Transverse colon (tissue), 4 donors: ENCODE measurements at regions not wholly inside any gene's neighbourhood (a gene's known extent, or its start where the extent isn't known, plus 50 kb on each side); places are given as distances from the start of the nearest gene placed in this dataset.

Experiments
- DNase-seq: peaks from one replicate; pipeline ENCODE4 v3.0.0-alpha.2; 2019
- H3K27ac ChIP-seq, 4 donors: fragments of 200-600 bp; sonication (generic); 2 replicates each; pipeline ENCODE4 v1.5.1; 2016 to 2018; ENCODE audit warnings: inconsistent platforms in 4 of 4
- H3K27me3 ChIP-seq: fragments of 200-600 bp; sonication (generic); 2 replicates; pipeline ENCODE4 v1.5.1; 2017; ENCODE audit warnings: inconsistent platforms
- H3K36me3 ChIP-seq, 4 donors: fragments of 200-600 bp; sonication (generic); 2 replicates each; pipeline ENCODE4 v1.5.1; 2017 to 2019; ENCODE audit warnings: inconsistent platforms in 4 of 4
- H3K4me1 ChIP-seq, 4 donors: fragments of 200-600 bp; sonication (generic); 2 replicates each; pipeline ENCODE4 v1.5.1; 2017 to 2020; ENCODE audit warnings: inconsistent platforms in 4 of 4
- H3K4me3 ChIP-seq, 4 donors: fragments of 200-600 bp; sonication (generic); 1 replicate in 1 of 4; 2 replicates in 3 of 4; pipeline versions ENCODE4 v1.5.1 to v1.6.1; 2017 to 2019; ENCODE audit warnings: inconsistent platforms in 4 of 4
- H3K9me3 ChIP-seq, 2 donors: fragments of 200-600 bp; sonication (generic); 2 replicates each; pipeline ENCODE4 v1.5.1; 2017 to 2019; ENCODE audit warnings: inconsistent platforms in 2 of 2
- CTCF ChIP-seq, 5 experiments: fragments of 200-600 bp in 3 of 5; fragments of 450-650 bp in 2 of 5; sonication (generic) in 3 of 5; IDR thresholded peaks; 1 replicate in 2 of 5; 2 replicates in 3 of 5; pipeline ENCODE4 v1.5.1; 2016 to 2017; ENCODE audit warnings: antibody characterized with exemption in 5 of 5, inconsistent platforms in 3 of 5, mild to moderate bottlenecking in 2 of 5, moderate library complexity in 1 of 5
- EP300 ChIP-seq: sonication (generic); formaldehyde crosslinking; IDR thresholded peaks from one replicate; pipeline ENCODE4 v1.6.1; 2017; ENCODE audit warnings: antibody characterized with exemption, low read depth
- POLR2A ChIP-seq: fragments of 450-650 bp; IDR thresholded peaks from one replicate; pipeline ENCODE4 v1.6.1; 2016; ENCODE audit warnings: antibody characterized with exemption, mild to moderate bottlenecking, moderate library complexity
- POLR2AphosphoS5 ChIP-seq, 3 donors: sonication (generic); formaldehyde crosslinking; IDR thresholded peaks; one replicate each; pipeline ENCODE4 v1.6.1; 2016; ENCODE audit warnings: antibody characterized with exemption in 3 of 3
- WGBS, 2 donors: methylation state at CpG; one replicate each; pipeline ENCODE4 v1.1.5; 2018; ENCODE audit warnings: low coverage in 1 of 2; 5-methylcytosine and 5-hydroxymethylcytosine counted together
- in situ Hi-C, 4 donors: fragments of 200-750 bp; cut with MboI; loops; one replicate each; pipeline versions ENCODE4 v1.15.0 to v1.15.1; 2017; ENCODE audit warnings: low sequenced_read_pairs in 3 of 4, low pct_ligation_motif_present in 1 of 4, low pct_unique_long_range_greater_than_20kb in 1 of 4
- intact Hi-C: fragments of 100-400 bp; cut with DNase I; formaldehyde crosslinking; loops from one replicate; pipeline ENCODE4 v1.15.1; 2023; ENCODE audit warnings: low total_unique reads

DNA sequence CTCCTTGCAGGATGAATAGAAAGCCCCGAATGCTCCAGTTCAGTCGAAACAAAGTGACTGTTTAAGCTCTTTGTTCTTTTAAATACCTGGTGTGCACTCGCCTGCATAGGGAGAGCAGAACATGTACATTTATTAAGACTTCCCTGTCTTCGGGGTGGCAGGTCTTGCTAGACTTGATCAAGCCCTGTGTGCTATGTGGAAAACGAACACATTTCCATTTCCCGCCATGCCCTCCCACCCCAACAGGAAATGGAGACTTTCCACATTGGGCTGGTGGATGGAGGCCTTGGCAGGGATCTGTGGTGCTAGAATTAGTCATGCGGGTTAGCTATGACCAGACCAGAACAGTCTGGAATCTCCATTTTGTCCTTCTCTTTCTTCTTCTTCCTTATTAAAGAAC lies 321.0 kb upstream of the THSD7B start:
- in situ Hi-C loops: loop anchor here in 2 of 4 donors (25.0 kb wide), 1 partner anchor 1393 kb away; no protein-coding TSS in a partner anchor
- H3K9me3 ChIP-seq: no peaks in the 10 kb centered on the region
- WGBS, 2 donors: 80 to 91% methylated on average over 4 to 7 of the region's 7 CpGs

GRCh38 chr2:136443661-136444060 lies 321.7 kb upstream of the THSD7B start:
- no peak for DNase-seq
- Histone ChIP-seq H3K27ac (no peak overlapping the region), H3K9me3 (no peaks in the 10 kb centered on the region), H3K27me3 (no peaks in the 10 kb centered on the region), H3K4me3 (no peak overlapping the region), H3K36me3 (no peaks in the 10 kb centered on the region), H3K4me1 (no peaks in the 10 kb centered on the region)
- in situ Hi-C loops: loop anchor here in 2 of 4 donors (25.0 kb wide), 1 partner anchor 1394 kb away; no protein-coding TSS in a partner anchor
- TF ChIP-seq EP300: no peak
- TF ChIP-seq POLR2AphosphoS5 (IDR thresholded peaks at IDR 0.05): no peak
- no peak for TF ChIP-seq POLR2A
- no peak for TF ChIP-seq CTCF (IDR thresholded peaks at IDR 0.05)
- intact Hi-C loops: no loop called here
- WGBS, 2 donors: 39 to 71% methylated on average over 2 of the region's 2 CpGs

More for the DNA sequence above, 321.0 kb upstream of the THSD7B start:
- no peak for TF ChIP-seq POLR2AphosphoS5 (IDR thresholded peaks at IDR 0.05)
- Histone ChIP-seq H3K27me3 (no peaks in the 10 kb centered on the region), H3K4me3 (no peak overlapping the region), H3K27ac (no peak overlapping the region), H3K36me3 (no peaks in the 10 kb centered on the region), H3K4me1 (no peaks in the 10 kb centered on the region)
- no peak for DNase-seq
- intact Hi-C loops: no loop called here

- in situ Hi-C loops (loop anchor here in 2 of 4 donors (25.0 kb wide), 1 partner anchor 1395 kb away; no protein-coding TSS in a partner anchor), intact Hi-C loops (no loop called here)
- WGBS, 2 donors: 68 to 73% methylated on average over 2 to 9 of the region's 9 CpGs
Observed at GRCh38 chr2:136441979-136442714, 323.2 kb upstream of the THSD7B start.

DNA sequence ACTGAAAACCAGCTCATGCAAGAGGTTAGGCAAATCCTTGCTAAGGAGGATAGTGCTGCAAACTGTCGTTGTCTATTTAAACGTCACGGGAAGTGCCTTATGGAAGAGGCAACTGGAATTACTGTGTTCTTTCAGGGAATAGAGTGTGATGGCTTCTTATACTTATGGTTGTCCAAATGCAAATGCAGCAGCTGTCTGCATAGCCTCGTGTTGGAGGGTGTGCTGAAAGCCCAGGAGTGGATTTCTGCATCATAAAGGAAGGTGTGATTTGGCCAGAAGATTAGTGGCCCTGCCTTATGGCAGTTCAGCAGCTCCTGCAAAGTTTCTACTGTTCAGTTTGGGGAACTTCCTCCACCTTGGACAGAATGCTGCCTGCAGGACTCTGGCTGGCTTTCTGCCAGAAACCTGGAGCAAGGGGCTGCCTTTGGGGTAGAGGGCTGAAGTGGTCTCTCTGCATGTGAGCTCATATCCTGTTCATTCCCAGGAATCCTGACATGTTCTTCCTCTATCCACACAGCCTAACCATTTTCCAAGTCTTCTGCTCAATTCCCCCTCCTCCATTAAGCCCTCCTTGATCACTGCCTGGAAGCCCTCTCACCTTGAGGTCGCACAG lies 321.2 kb upstream of the CXCR4 start:
- WGBS, 2 donors: 52 to 59% methylated on average over 3 to 5 of the region's 5 CpGs
- in situ Hi-C loops (loop anchor here in 2 of 4 donors (25.0 kb wide), 1 partner anchor 1398 kb away; no protein-coding TSS in a partner anchor), intact Hi-C loops (no loop called here)
- DNase-seq: no peak
- Histone ChIP-seq H3K27me3 (no peaks in the 10 kb centered on the region), H3K36me3 (no peaks in the 10 kb centered on the region), H3K4me3 (no peak overlapping the region), H3K4me1 (no peaks in the 10 kb centered on the region), H3K9me3 (no peaks in the 10 kb centered on the region), H3K27ac (no peak overlapping the region)
- TF ChIP-seq POLR2A: no peak
- no peak for TF ChIP-seq EP300
- no peak for TF ChIP-seq CTCF (IDR thresholded peaks at IDR 0.05)
- TF ChIP-seq POLR2AphosphoS5 (IDR thresholded peaks at IDR 0.05): no peak

More at GRCh38 chr2:136441979-136442714, 323.2 kb upstream of the THSD7B start:
- no peaks in the 10 kb centered on the region for H3K27me3 ChIP-seq
- no peak overlapping the region for H3K27ac ChIP-seq
- no peak overlapping the region for H3K4me3 ChIP-seq
- no peaks in the 10 kb centered on the region for H3K36me3 ChIP-seq
- no peaks in the 10 kb centered on the region for H3K4me1 ChIP-seq
- DNase-seq: no peak
- TF ChIP-seq POLR2A (no peak), POLR2AphosphoS5 (IDR thresholded peaks at IDR 0.05) (no peak), EP300 (no peak), CTCF (IDR thresholded peaks at IDR 0.05) (no peak)
- no peaks in the 10 kb centered on the region for H3K9me3 ChIP-seq
